ENCODE measurements at regions not wholly inside any gene's neighbourhood (a gene's known extent, or its start where the extent isn't known, plus 50 kb on each side); places are given as distances from the start of the nearest gene placed in this dataset.
"Not testable (repeated sequence)": the region's sequence is repeated elsewhere in the genome, so short reads cannot be mapped to it uniquely, and the experiment has no call there.

GRCh38 chr5:174567506-174568141 lies 156.8 kb upstream of the MSX2 start:
- DNase-seq = no peak

DNA sequence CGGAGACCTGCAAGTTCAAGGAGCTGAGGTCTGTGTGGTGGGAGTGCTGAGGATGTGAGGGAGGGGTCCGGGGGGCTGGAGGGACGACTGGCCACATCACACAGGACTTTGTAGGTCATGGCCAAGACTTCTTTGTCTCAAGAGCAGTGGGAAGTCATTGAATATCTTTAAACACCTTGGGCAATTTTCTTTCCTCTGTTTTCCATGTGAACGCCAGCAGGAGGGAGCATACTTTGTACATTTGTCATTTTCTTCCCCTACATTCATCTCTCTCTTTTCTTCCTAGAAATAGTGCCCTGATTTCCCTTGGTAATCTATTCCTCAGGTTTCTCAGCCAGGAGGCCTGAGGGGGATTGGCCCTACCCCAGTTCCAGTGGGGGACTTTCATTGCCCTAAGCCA lies 153.7 kb upstream of the MSX2 start:
- no peak for DNase-seq

- DNase-seq = no peak
Measured at GRCh38 chr5:174571662-174572397, 152.6 kb upstream of the MSX2 start.

GRCh38 chr5:174572591-174572990 lies 151.8 kb upstream of the MSX2 start:
- no peak for DNase-seq

DNA sequence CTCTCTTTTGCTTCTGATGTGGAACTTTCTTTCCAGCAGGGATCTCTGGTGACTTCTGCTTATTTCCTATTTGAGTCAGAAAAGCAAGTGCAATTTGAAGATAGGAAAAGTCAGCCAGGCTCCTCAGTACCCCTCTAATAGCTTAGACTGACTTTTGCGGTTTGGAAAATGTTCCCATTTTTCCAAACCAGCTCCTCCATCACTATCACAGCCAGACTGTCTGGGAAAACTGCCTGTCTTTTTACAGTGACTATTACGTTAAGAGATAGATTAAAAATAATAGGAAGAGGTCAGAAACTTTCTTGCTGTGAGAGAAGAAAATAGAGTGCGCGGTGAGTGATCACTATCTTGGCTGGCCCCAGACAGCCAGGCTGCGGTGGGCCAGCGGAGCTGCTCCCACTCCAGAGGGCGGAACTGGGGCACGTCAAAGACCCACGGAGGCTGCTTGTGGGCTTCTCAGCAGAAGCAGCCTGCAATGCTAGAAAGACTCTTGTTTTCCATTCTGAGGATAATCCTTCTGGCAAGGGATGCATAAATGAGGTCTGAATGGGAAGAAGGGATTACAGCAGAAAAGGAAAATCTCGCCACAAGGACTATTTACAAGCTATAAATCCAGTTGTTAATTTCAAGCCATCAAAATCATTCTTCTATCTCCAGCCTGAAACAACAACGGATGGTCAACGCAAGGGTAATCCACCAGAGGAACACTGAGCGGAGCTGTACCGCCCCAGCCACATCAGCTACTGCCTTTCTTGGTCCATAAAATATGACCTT lies 151.0 kb upstream of the MSX2 start:
- no peak for DNase-seq

DNA sequence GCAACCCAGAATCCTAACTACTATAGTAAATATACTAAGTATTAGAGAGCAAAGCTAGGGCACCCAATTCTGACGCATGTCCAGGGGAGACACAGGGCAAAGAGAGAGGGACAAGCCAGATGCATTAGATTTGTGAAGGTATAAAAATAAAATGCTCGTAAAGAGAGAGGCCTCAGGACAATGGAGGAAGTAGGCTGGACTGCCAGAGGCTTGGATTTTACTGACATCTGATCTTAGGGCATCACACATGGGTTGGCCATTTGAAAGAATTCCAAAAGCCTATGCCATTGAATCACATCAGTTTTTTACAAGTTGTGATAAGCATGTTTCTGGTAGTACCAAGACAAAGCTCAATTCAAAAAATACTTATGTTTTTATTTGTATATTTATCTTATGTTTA lies 149.3 kb upstream of the MSX2 start:
- DNase-seq = no peak

- no peak for DNase-seq
Measured at GRCh38 chr5:174576042-174576441, 148.3 kb upstream of the MSX2 start.

GRCh38 chr5:174581479-174581878 lies 142.9 kb upstream of the MSX2 start:
- DNase-seq = no peak

DNA sequence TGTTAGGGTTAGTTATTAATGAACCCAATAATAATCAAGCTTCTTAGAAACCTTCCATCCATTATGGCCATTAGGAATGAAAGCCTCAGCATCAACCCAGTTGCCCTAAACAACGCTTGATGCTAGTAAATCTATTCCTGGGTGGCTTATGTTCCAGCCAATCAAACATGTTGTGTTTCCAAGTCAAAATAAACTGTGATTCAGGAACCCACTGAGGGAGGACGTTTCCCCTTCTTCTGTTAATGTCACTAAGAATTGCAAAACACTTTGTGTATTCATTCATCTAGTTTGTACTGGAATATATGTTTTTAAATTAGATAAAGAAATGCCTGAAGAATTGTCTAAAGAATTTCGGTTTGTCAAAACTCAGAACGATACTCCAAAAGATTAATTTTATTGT lies 142.5 kb upstream of the MSX2 start:
- DNase-seq = no peak

DNA sequence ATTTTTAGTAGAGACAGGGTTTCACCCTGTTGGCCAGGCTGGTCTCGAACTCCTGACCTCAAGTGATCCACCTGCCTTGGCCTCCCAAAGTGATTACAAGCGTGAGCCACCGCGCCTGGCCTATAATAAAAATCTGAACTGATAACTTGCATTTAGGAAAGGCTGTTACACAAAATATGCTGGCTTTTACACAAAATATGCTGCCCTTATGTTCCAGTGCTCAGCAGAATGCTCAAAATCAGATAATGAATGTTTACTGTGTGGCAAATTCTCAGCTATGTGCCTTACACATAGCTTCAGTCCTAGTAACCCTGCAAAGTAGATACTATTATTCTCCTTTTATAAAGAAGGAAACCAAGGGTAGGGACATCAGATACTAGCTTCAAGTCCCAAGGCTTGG lies 141.3 kb upstream of the MSX2 start:
- DNase-seq = no peak

DNA sequence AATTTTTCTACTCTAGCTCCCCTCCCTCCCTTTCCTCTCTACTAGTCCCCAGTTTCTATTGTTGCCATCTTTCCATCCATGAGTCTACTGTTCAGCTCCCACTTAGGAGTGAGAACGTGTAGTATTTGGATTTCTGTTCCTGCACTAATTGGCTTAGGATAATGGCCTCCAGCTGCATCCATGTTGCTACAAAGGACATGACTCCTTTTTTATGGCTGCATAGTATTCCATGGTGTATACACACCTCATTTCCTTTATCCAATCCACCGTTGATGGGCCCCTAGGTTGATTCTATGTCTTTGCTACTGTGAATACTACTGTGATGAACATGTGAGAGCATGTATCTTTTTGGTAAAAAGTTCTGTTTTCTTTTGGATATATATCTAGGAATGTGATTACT lies 138.9 kb upstream of the MSX2 start:
- DNase-seq = no peak

- not testable (repeated sequence) for DNase-seq
Measured at GRCh38 chr5:174586163-174586562, 138.2 kb upstream of the MSX2 start.

GRCh38 chr5:174589011-174589410 lies 135.4 kb upstream of the MSX2 start:
- DNase-seq = no peak

DNA sequence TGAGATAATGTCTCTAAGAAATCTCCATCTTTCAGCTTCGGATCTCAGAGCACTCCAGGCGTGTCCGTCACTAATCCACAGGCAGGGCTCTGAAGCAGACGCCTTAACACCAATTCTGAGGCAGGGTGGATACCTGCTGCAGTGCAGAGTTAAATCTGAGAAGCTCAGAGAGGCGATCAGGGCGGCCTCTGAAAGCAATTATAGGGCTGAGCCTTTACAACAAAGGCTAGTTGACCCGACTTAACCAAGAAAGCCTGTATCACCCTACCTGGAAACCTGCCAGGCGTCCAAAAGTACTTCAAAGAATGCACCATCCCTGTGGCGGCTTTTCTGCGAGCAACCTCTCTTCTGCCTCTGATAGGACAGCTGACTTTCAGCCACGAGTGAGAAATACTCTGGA lies 134.8 kb upstream of the MSX2 start:
- no peak for DNase-seq

- no peak for DNase-seq
Measured at GRCh38 chr5:174590820-174591219, 133.6 kb upstream of the MSX2 start.

- DNase-seq = no peak
Measured at GRCh38 chr5:174596429-174596828, 128.0 kb upstream of the MSX2 start.

- no peak for DNase-seq
Measured at GRCh38 chr5:174599992-174600391, 124.4 kb upstream of the MSX2 start.

- DNase-seq = no peak
Measured at GRCh38 chr5:174601946-174602345, 122.4 kb upstream of the MSX2 start.

- no peak for DNase-seq
Measured at GRCh38 chr5:174606153-174606552, 118.2 kb upstream of the MSX2 start.

DNA sequence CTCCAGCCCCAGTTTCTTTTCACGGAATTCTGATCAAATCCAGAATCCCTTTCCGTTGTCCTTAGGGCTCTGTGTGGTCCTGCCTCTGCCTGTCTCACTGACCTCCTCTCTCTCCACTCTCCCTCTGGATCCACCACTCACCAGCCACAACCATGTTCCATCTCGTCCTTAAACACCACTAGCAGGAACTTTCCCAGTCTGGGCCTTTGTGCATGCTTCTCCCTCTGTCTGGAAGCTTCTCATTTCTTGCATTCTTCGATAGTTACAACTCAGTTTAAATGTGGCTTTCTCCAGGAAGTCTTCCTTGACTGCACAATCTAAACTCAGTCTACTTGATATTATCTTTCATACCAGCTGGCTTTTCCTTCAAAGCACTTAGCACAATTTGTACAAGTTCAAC lies 117.7 kb upstream of the MSX2 start:
- no peak for DNase-seq

DNA sequence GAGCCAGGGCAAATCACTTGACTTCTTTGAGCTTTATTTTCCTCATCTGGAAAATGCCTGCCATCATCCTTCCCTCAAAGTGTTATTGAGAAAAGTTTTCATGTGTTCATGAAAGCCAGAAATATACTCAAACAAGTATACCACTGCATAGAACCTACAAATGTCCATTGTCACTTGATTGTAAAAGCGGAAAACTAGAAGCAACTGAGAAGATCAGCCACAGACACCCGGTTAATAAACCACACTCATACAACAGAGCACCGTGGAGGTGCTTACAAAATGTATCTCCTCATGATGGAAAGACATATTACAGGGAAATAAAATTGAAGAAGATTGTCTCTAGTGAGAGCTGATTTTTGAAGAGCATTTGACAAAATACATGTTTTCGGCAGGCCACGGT lies 117.2 kb upstream of the MSX2 start:
- DNase-seq = no peak

GRCh38 chr5:174607916-174608315 lies 116.5 kb upstream of the MSX2 start:
- DNase-seq = no peak

DNA sequence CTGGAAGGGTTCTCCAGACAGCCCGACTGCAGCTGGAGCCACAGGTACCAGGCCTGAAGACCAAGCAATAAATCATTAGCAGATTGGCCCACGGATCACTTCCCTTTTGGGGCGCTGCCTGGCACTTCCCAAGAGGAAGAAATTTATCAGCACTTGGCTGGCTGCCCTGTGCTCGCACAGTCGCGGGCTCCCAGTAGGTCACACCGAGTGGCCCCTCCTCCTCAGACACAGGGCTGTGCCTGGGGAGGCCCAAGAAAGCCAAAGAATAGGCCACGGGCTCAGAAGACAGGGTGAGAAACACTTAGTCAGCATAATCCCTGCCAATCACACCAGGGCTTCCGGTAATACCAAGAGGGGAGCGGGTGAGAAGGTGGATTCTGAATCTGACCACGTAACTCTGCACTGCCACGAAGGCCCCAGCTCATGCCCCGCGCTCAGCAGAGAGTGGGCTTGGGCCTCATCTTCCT lies 115.7 kb upstream of the MSX2 start:
- no peak for DNase-seq

- DNase-seq = no peak
Measured at GRCh38 chr5:174609116-174609515, 115.3 kb upstream of the MSX2 start.

Measured in activated effector memory CD4-positive, alpha-beta T cell treated with Interleukin-2 at 50 U/mL for 16 hours (primary cell).